HG02885 (cell line): ENCODE measurements at regions not wholly inside any gene's neighbourhood (a gene's known extent, or its start where the extent isn't known, plus 50 kb on each side); places are given as distances from the start of the nearest gene placed in this dataset.
A peak's percentile ranks its signal among the peaks of the same experiment; 100 is the strongest.

Experiments
- ATAC-seq: cut with Tn5 transposase; IDR thresholded peaks from one replicate; pipeline ENCODE4 v1.9.1; 2021; ENCODE audit warnings: mild to moderate bottlenecking; ENCODE audit not compliant: unreplicated experiment, poor library complexity

- no peak for ATAC-seq
These were observed 50.8 kb upstream of the NAV2 start for GRCh38 chr11:19661827-19662226.

- peak; percentile 100 for ATAC-seq
These were observed 52.6 kb upstream of the NAV2 start for GRCh38 chr11:19660076-19660475.

- no peak for ATAC-seq
These were observed 53.1 kb upstream of the NAV2 start for GRCh38 chr11:19659529-19659928.

GRCh38 chr11:19658344-19658743, 54.3 kb upstream of the NAV2 start:
- ATAC-seq: no peak

- no peak for ATAC-seq
These were observed 56.5 kb upstream of the NAV2 start for GRCh38 chr11:19656140-19656541.

GRCh38 chr11:19652623-19653375, 59.8 kb upstream of the NAV2 start:
- ATAC-seq: no peak

GRCh38 chr11:19651653-19652052, 61.0 kb upstream of the NAV2 start:
- no peak for ATAC-seq

GRCh38 chr11:19651028-19651427, 61.6 kb upstream of the NAV2 start:
- ATAC-seq: no peak

GRCh38 chr11:19650467-19650866, 62.2 kb upstream of the NAV2 start:
- ATAC-seq: no peak

- ATAC-seq: no peak
These were observed 62.9 kb upstream of the NAV2 start for GRCh38 chr11:19649751-19650150.

- no peak for ATAC-seq
These were observed 64.3 kb upstream of the NAV2 start for GRCh38 chr11:19648321-19648720.

- no peak for ATAC-seq
These were observed 64.8 kb upstream of the NAV2 start for GRCh38 chr11:19647816-19648215.

- ATAC-seq: no peak
These were observed 65.7 kb upstream of the NAV2 start for GRCh38 chr11:19646921-19647320.

GRCh38 chr11:19646308-19646707, 66.3 kb upstream of the NAV2 start:
- no peak for ATAC-seq

GRCh38 chr11:19644316-19644715, 68.3 kb upstream of the NAV2 start:
- no peak for ATAC-seq

- ATAC-seq: no peak
These were observed 70.2 kb upstream of the NAV2 start for GRCh38 chr11:19642185-19643158.

- no peak for ATAC-seq
These were observed 73.0 kb upstream of the NAV2 start for GRCh38 chr11:19639603-19640105.

GRCh38 chr11:19635332-19635731, 77.3 kb upstream of the NAV2 start:
- ATAC-seq: no peak

- no peak for ATAC-seq
These were observed 79.4 kb upstream of the NAV2 start for GRCh38 chr11:19633276-19633675.

- no peak for ATAC-seq
These were observed 80.2 kb upstream of the NAV2 start for GRCh38 chr11:19632499-19632834.
